NB4 (cell line): ENCODE measurements at regions not wholly inside any gene's neighbourhood (a gene's known extent, or its start where the extent isn't known, plus 50 kb on each side); places are given as distances from the start of the nearest gene placed in this dataset.

Source experiments
- MYC ChIP-seq: IDR thresholded peaks from 2 replicates; pipeline ENCODE4 v1.6.1; 2011; ENCODE audit warnings: low read depth, low read length
- POLR2A ChIP-seq: IDR thresholded peaks from 2 replicates; pipeline ENCODE4 v1.6.1; 2011; ENCODE audit warnings: mild to moderate bottlenecking; ENCODE audit not compliant: insufficient read length; ENCODE audit errors: extremely low read depth
- TF ChIP-seq, protein P1 (sequence below): IDR thresholded peaks from one replicate; pipeline ENCODE4 v1.5.1; 2012; ENCODE audit warnings: low read depth, low read length
- TF ChIP-seq, protein P2 (sequence below): IDR thresholded peaks from 2 replicates; pipeline ENCODE4 v1.6.1; 2011; ENCODE audit warnings: low read depth, low read length

DNA sequence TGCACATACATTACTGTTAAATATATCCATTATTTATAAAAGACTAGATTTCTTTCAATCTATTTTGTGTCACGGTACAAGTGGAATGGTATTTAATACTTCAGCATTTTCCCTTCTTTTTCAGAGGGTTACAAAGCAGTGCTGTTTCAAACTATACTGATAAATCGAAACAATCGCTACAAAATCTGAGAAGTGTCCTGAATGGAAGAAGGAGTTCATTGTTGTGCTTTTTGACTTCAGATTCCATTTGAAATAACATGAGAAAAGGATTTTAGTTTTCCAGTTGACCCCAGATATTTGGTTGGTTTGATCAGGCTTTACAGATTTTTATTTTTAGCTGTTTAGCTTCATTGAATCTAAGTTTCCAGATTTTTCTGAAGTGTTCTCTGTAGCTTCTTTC is 292.1 kb upstream of the ANKRD50 start:
- TF ChIP-seq, protein P1, sequence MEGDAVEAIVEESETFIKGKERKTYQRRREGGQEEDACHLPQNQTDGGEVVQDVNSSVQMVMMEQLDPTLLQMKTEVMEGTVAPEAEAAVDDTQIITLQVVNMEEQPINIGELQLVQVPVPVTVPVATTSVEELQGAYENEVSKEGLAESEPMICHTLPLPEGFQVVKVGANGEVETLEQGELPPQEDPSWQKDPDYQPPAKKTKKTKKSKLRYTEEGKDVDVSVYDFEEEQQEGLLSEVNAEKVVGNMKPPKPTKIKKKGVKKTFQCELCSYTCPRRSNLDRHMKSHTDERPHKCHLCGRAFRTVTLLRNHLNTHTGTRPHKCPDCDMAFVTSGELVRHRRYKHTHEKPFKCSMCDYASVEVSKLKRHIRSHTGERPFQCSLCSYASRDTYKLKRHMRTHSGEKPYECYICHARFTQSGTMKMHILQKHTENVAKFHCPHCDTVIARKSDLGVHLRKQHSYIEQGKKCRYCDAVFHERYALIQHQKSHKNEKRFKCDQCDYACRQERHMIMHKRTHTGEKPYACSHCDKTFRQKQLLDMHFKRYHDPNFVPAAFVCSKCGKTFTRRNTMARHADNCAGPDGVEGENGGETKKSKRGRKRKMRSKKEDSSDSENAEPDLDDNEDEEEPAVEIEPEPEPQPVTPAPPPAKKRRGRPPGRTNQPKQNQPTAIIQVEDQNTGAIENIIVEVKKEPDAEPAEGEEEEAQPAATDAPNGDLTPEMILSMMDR, result no peak
- TF ChIP-seq POLR2A, result no peak
- TF ChIP-seq MYC, result no peak
- TF ChIP-seq, protein P2, sequence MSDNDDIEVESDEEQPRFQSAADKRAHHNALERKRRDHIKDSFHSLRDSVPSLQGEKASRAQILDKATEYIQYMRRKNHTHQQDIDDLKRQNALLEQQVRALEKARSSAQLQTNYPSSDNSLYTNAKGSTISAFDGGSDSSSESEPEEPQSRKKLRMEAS, result no peak
